ENCODE measurements at regions not wholly inside any gene's neighbourhood (a gene's known extent, or its start where the extent isn't known, plus 50 kb on each side); places are given as distances from the start of the nearest gene placed in this dataset.
A peak's percentile ranks its signal among the peaks of the same experiment; 100 is the strongest.

DNA sequence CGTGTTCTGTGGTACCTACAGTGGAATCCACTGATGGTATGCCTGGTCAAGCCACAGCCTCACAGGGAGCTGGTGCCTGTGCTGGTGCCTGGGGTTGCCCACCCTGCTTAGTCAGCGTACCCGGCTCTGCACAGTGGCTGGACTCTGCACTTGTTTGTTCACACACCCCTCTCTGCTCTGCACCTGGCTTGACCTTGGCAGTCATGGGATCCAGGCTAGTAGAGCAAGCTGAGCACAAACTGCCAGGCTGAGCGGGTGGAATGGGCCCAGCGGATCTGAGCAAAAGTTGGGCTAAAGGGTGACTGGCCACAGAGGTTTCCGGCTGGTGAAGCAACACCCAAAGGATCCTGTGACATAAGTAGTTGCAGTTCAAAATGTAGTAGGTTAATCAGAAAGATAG, 163.5 kb downstream of the CDH19 start:
- ChIA-PET CTCF (no interaction called here), POLR2A (no interaction called here)
- ATAC-seq (ENCODE audit: poor library complexity) (no peak), DNase-seq (peak in 1 of 14 experiments; percentile 5)
- TF ChIP-seq CTCF (IDR thresholded peaks at IDR 0.05): no peak
- Mint-ChIP-seq H3K27me3 (no peaks in the 10 kb centered on the region), H3K27ac (no peak overlapping the region), H3K36me3 (ENCODE audit: low read depth) (no peaks in the 10 kb centered on the region), H3K4me3 (no peak overlapping the region), H3K9me3 (peaks cover 6% of the 10 kb centered on the region), H3K4me1 (ENCODE audit: low read depth) (no peaks in the 10 kb centered on the region)
- intact Hi-C loops (cut with DNase I, micrococcal nuclease): no loop called here
- peaks cover 0 to 16% of the 10 kb centered on the region in 2 experiments for H3K9me3 ChIP-seq (ENCODE audit: control insufficient read depth in 1 of 2, insufficient read depth in 1 of 2, low read length in 2 of 2)
- no peaks in the 10 kb centered on the region for H3K27me3 ChIP-seq (ENCODE audit: control insufficient read depth in 1 of 2, insufficient read depth in 2 of 2, low read length in 2 of 2)
- H3K4me1 ChIP-seq (ENCODE audit: insufficient read depth, low read length): no peaks in the 10 kb centered on the region
- no peak overlapping the region for H3K4me3 ChIP-seq (ENCODE audit: low read length)
- no peaks in the 10 kb centered on the region for H3K36me3 ChIP-seq (ENCODE audit: insufficient read depth, low read length)
- no peak overlapping the region for H3K27ac ChIP-seq (ENCODE audit: low read depth in 1 of 2, low read length in 2 of 2)

DNA sequence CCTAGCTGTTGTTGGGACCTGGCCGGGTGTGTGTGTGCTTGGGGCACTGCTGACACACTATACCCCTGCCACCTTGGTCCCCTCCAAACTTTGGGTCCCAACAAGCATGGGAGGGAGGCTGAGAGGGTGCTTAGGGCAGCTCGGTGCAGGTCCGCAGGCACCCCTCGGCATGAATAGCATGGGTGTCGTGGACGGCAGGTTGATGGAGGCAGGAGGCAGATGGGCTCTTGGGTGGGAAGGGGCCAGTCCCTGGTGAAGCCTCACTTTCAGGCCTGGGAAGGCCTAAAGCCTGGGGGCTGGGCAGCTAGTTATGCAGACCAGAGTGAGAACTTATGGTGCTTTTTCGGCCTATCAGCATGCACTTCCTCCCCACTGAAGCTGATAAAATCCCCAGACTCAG, 164.2 kb downstream of the CDH19 start:
- no peaks in the 10 kb centered on the region for H3K27me3 ChIP-seq (ENCODE audit: control insufficient read depth in 1 of 2, insufficient read depth in 2 of 2, low read length in 2 of 2)
- Mint-ChIP-seq H3K27ac (no peak overlapping the region), H3K36me3 (ENCODE audit: low read depth) (no peaks in the 10 kb centered on the region), H3K27me3 (no peaks in the 10 kb centered on the region), H3K4me3 (no peak overlapping the region), H3K9me3 (peaks cover 6% of the 10 kb centered on the region), H3K4me1 (ENCODE audit: low read depth) (no peaks in the 10 kb centered on the region)
- H3K9me3 ChIP-seq (ENCODE audit: control insufficient read depth in 1 of 2, insufficient read depth in 1 of 2, low read length in 2 of 2): peaks cover 0 to 16% of the 10 kb centered on the region in 2 experiments
- TF ChIP-seq CTCF (IDR thresholded peaks at IDR 0.05): no peak
- H3K4me3 ChIP-seq (ENCODE audit: low read length): no peak overlapping the region
- ATAC-seq (ENCODE audit: poor library complexity) (no peak), DNase-seq (no peak)
- CTCF ChIA-PET: no interaction called here
- intact Hi-C loops (cut with DNase I, micrococcal nuclease): no loop called here
- no peaks in the 10 kb centered on the region for H3K36me3 ChIP-seq (ENCODE audit: insufficient read depth, low read length)
- H3K27ac ChIP-seq (ENCODE audit: low read depth in 1 of 2, low read length in 2 of 2): no peak overlapping the region
- H3K4me1 ChIP-seq (ENCODE audit: insufficient read depth, low read length): no peaks in the 10 kb centered on the region
- POLR2A ChIA-PET: no interaction called here

DNA sequence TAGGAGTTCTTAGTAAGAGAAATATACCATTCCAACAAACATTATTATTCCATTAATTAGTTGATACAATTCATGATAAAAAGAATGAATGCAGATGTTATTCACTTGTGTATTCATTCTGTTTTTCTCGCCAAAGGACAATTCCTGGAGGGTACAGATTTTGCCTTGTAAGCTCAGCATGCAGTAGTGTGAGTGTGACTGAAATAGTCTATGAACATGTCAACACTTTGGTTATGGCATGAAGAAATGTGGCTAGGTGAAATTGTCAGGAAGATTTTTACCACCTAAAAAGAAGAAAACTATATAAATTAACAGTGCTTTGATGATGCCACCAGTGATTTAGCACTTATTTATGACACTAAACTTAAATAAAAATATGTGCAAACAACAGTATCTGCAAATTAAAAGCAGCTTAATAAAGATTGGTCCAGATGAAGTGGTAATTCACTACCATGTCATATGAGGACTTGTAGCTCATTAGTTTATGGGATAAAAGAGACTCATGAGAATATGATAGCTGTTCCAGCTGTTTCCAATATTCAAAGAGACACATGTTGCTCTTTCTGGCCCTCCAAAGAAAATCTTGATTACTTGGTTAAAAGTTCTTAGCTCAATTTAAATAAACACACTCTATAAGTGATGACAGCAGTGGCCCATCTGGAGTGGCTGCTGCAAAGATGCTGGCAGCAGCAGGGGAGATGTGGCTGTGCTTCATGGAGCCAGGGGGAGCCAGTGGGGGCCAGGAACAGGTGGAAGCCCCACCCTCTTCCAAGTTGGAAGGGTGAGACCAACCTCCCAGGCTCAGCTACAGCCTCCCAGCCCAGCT, 165.0 kb downstream of the CDH19 start:
- peaks cover 6% of the 10 kb centered on the region for H3K9me3 Mint-ChIP-seq
- no peak overlapping the region for H3K27ac Mint-ChIP-seq
- H3K4me3 ChIP-seq (ENCODE audit: low read length): no peak overlapping the region
- no peak for TF ChIP-seq CTCF (IDR thresholded peaks at IDR 0.05)
- CTCF ChIA-PET: no interaction called here
- ATAC-seq (ENCODE audit: poor library complexity) (no peak), DNase-seq (no peak)
- no peak overlapping the region for H3K27ac ChIP-seq (ENCODE audit: low read depth in 1 of 2, low read length in 2 of 2)
- peaks cover 0 to 16% of the 10 kb centered on the region in 2 experiments for H3K9me3 ChIP-seq (ENCODE audit: control insufficient read depth in 1 of 2, insufficient read depth in 1 of 2, low read length in 2 of 2)
- no peaks in the 10 kb centered on the region for H3K4me1 ChIP-seq (ENCODE audit: insufficient read depth, low read length)
- intact Hi-C loops (cut with DNase I, micrococcal nuclease): no loop called here
- H3K36me3 ChIP-seq (ENCODE audit: insufficient read depth, low read length): no peaks in the 10 kb centered on the region
- no peaks in the 10 kb centered on the region for H3K4me1 Mint-ChIP-seq (ENCODE audit: low read depth)
- H3K27me3 ChIP-seq (ENCODE audit: control insufficient read depth in 1 of 2, insufficient read depth in 2 of 2, low read length in 2 of 2): no peaks in the 10 kb centered on the region
- H3K4me3 Mint-ChIP-seq: no peak overlapping the region
- H3K27me3 Mint-ChIP-seq: no peaks in the 10 kb centered on the region
- no peaks in the 10 kb centered on the region for H3K36me3 Mint-ChIP-seq (ENCODE audit: low read depth)
- POLR2A ChIA-PET: no interaction called here
